WERI-Rb-1 (cell line): ENCODE measurements at regions not wholly inside any gene's neighbourhood (a gene's known extent, or its start where the extent isn't known, plus 50 kb on each side); places are given as distances from the start of the nearest gene placed in this dataset.
A peak's percentile ranks its signal among the peaks of the same experiment; 100 is the strongest.

Experiments
- DNase-seq: peaks from one replicate; pipeline ENCODE4 v3.0.0-alpha.2; 2020
- H3K27ac ChIP-seq: fragments of 250-450 bp; sonication (Bioruptor Pico); 2 replicates; pipeline ENCODE4 v1.5.1; 2020; ENCODE audit warnings: mild to moderate bottlenecking, moderate library complexity
- H3K27me3 ChIP-seq: fragments of 250-450 bp; sonication (Bioruptor Pico); 2 replicates; pipeline ENCODE4 v1.5.1; 2021; ENCODE audit warnings: mild to moderate bottlenecking, low read depth, moderate library complexity; ENCODE audit not compliant: insufficient read depth, severe bottlenecking
- H3K36me3 ChIP-seq: fragments of 250-450 bp; sonication (Bioruptor Pico); 2 replicates; pipeline ENCODE4 v1.5.1; 2020; ENCODE audit warnings: mild to moderate bottlenecking, moderate library complexity
- H3K4me3 ChIP-seq: 2 replicates; pipeline ENCODE4 v1.5.1; 2011; ENCODE audit warnings: low read depth, mild to moderate bottlenecking, control low read depth, low read length
- H3K9me3 ChIP-seq: fragments of 250-450 bp; sonication (Bioruptor Pico); 2 replicates; pipeline ENCODE4 v1.5.1; 2021; ENCODE audit warnings: mild to moderate bottlenecking, moderate library complexity; ENCODE audit not compliant: severe bottlenecking
- CTCF ChIP-seq: IDR thresholded peaks from 2 replicates; pipeline ENCODE4 v1.5.1; 2011; ENCODE audit warnings: low read depth, mild to moderate bottlenecking, control low read depth, inconsistent platforms, low read length

DNA sequence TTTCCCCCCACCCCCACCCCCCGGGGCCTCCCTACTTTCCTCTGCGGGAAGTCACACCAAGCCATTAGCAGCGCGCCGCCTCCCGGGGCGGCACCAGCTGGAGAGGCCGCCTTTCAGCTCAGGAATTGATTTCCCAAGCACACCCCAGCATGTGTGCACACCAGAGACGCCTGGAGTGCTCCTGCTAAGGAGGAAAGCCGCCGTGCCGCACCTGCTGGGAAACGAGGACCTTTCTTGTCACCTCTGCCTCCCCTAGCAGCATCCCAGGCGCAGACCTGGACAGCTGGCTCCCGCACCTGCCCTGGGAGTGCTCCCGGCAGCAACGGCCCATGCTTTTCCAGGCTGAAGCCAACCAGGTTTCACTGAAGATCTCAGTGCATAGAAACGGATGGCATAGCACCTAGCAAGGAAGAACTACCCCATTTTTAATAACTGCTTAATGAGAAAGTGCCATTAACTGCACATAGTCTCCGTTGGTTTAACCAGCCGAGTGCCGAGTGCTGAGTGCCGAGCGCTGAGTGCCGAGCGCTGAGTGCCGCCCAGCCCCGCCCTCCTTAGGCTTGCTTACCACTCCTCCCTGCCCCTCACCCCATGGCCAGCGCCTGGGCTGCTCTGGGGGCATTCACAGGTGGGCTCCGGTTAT is 165.0 kb downstream of the USP12 start:
- Histone ChIP-seq H3K4me3 (peak overlapping the region; percentile 56), H3K9me3 (no peaks in the 10 kb centered on the region), H3K27me3 (no peaks in the 10 kb centered on the region), H3K36me3 (no peaks in the 10 kb centered on the region), H3K27ac (peak overlapping the region; percentile 17; the same call in 1 of the 2 replicates)
- TF ChIP-seq CTCF: no peak
- peak; percentile 81 for DNase-seq

DNA sequence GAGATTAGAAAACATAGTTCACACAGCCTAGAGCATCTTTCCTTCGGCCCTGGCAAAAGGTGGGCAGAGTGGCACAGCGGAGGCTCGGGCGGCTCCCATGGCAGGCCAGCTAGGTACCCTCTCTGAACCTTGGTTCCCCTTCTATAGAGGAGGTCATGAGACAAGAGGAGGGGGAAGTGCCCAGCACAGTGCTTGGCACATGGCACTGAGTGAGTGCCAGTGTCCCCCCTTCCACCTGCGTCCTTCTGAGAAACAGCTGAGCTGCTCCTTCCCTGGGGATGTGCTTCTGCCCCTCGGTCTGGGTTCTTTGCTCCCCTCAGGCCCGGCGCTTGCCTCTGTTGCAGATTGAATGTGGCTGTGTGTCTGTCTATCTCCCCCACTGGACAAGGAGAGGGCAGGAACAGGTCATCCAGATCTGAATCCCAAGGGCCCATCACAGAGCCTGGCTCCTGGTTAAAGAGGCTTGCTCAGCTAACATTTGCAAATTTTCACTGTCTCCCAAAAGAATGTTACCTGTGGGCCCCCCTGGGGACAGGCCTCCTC is 165.6 kb downstream of the USP12 start:
- no peak for TF ChIP-seq CTCF
- Histone ChIP-seq H3K4me3 (peak overlapping the region; percentile 56), H3K27me3 (no peaks in the 10 kb centered on the region), H3K9me3 (no peaks in the 10 kb centered on the region), H3K27ac (no peak overlapping the region), H3K36me3 (no peaks in the 10 kb centered on the region)
- no peak for DNase-seq

- H3K27ac ChIP-seq: no peak overlapping the region
- H3K9me3 ChIP-seq: no peaks in the 10 kb centered on the region
- DNase-seq: no peak
- no peaks in the 10 kb centered on the region for H3K36me3 ChIP-seq
- H3K27me3 ChIP-seq: no peaks in the 10 kb centered on the region
- no peak overlapping the region for H3K4me3 ChIP-seq
- no peak for TF ChIP-seq CTCF
Observed at GRCh38 chr13:27005556-27005955, 166.1 kb downstream of the USP12 start.

GRCh38 chr13:27004866-27005265 is 166.7 kb downstream of the USP12 start:
- no peak for DNase-seq
- no peaks in the 10 kb centered on the region for H3K36me3 ChIP-seq
- H3K27me3 ChIP-seq: no peaks in the 10 kb centered on the region
- H3K27ac ChIP-seq: no peak overlapping the region
- TF ChIP-seq CTCF: no peak
- no peak overlapping the region for H3K4me3 ChIP-seq
- no peaks in the 10 kb centered on the region for H3K9me3 ChIP-seq

GRCh38 chr13:27004326-27004725 is 167.3 kb downstream of the USP12 start:
- Histone ChIP-seq H3K4me3 (no peak overlapping the region), H3K9me3 (no peaks in the 10 kb centered on the region), H3K27me3 (no peaks in the 10 kb centered on the region), H3K36me3 (no peaks in the 10 kb centered on the region), H3K27ac (no peak overlapping the region)
- TF ChIP-seq CTCF: no peak
- no peak for DNase-seq

GRCh38 chr13:27001705-27002104 is 169.9 kb downstream of the USP12 start:
- TF ChIP-seq CTCF: no peak
- Histone ChIP-seq H3K27ac (no peak overlapping the region), H3K36me3 (no peaks in the 10 kb centered on the region), H3K27me3 (no peaks in the 10 kb centered on the region), H3K9me3 (no peaks in the 10 kb centered on the region), H3K4me3 (no peak overlapping the region)
- no peak for DNase-seq
